ENCODE measurements at regions not wholly inside any gene's neighbourhood (a gene's known extent, or its start where the extent isn't known, plus 50 kb on each side); places are given as distances from the start of the nearest gene placed in this dataset.

- 3 to 14% methylated on average over 20 to 25 of the region's 40 CpGs for WGBS, 2 donors
- DNase-seq (ENCODE audit: low spot score in 2 of 2), result no peak
- H3K27me3 ChIP-seq, result peaks cover 0 to 72% of the 10 kb centered on the region in 2 donors
These were observed 64.9 kb upstream of the BHLHE23 start for GRCh38 chr20:63071541-63072181.

GRCh38 chr20:63070771-63071540 lies 64.2 kb upstream of the BHLHE23 start:
- WGBS, 2 donors, result 78 to 79% methylated on average over 11 of the region's 11 CpGs
- Histone ChIP-seq H3K4me3 (no peak overlapping the region), H3K27ac (no peak overlapping the region), H3K4me1 (peaks cover 0 to 17% (median 0%) of the 10 kb centered on the region in 4 donors), H3K9me3 (peaks cover 0 to 10% (median 0%) of the 10 kb centered on the region in 4 donors), H3K36me3 (no peaks in the 10 kb centered on the region), H3K27me3 (peaks cover 0 to 77% of the 10 kb centered on the region in 2 donors)
- TF ChIP-seq EP300 (IDR thresholded peaks at IDR 0.05) (no peak), POLR2A (IDR thresholded peaks at IDR 0.05) (no peak), CTCF (IDR thresholded peaks at IDR 0.05) (no peak)
- no peak for DNase-seq (ENCODE audit: low spot score in 2 of 2)

More at GRCh38 chr20:63071541-63072181, 64.9 kb upstream of the BHLHE23 start:
- Histone ChIP-seq H3K4me1 (peaks cover 0 to 17% (median 0%) of the 10 kb centered on the region in 4 donors), H3K27ac (no peak overlapping the region), H3K36me3 (no peaks in the 10 kb centered on the region), H3K9me3 (peaks cover 0 to 17% (median 0%) of the 10 kb centered on the region in 4 donors), H3K4me3 (no peak overlapping the region)
- TF ChIP-seq EP300 (IDR thresholded peaks at IDR 0.05), result no peak
- no peak for TF ChIP-seq POLR2A (IDR thresholded peaks at IDR 0.05)
- TF ChIP-seq CTCF (IDR thresholded peaks at IDR 0.05), result no peak

GRCh38 chr20:63070301-63070625 lies 63.5 kb upstream of the BHLHE23 start:
- H3K27me3 ChIP-seq, result peaks cover 0 to 84% of the 10 kb centered on the region in 2 donors
- H3K27ac ChIP-seq, result no peak overlapping the region
- no peak for DNase-seq (ENCODE audit: low spot score in 2 of 2)
- H3K4me3 ChIP-seq, result no peak overlapping the region
- peaks cover 0 to 4% (median 0%) of the 10 kb centered on the region in 4 donors for H3K9me3 ChIP-seq
- 34 to 44% methylated on average over 3 of the region's 3 CpGs for WGBS, 2 donors
- TF ChIP-seq POLR2A (IDR thresholded peaks at IDR 0.05) (no peak), EP300 (IDR thresholded peaks at IDR 0.05) (no peak), CTCF (IDR thresholded peaks at IDR 0.05) (no peak)
- H3K36me3 ChIP-seq, result no peaks in the 10 kb centered on the region
- H3K4me1 ChIP-seq, result peaks cover 0 to 17% (median 0%) of the 10 kb centered on the region in 4 donors

- TF ChIP-seq CTCF (IDR thresholded peaks at IDR 0.05) (no peak), EP300 (IDR thresholded peaks at IDR 0.05) (no peak), POLR2A (IDR thresholded peaks at IDR 0.05) (no peak)
- no peak for DNase-seq (ENCODE audit: low spot score in 2 of 2)
- WGBS, 2 donors, result 74 to 75% methylated on average over 5 to 10 of the region's 10 CpGs
- no peaks in the 10 kb centered on the region for H3K9me3 ChIP-seq
- H3K27ac ChIP-seq, result no peak overlapping the region
- H3K36me3 ChIP-seq, result no peaks in the 10 kb centered on the region
- peaks cover 0 to 17% (median 0%) of the 10 kb centered on the region in 4 donors for H3K4me1 ChIP-seq
- no peak overlapping the region for H3K4me3 ChIP-seq
- H3K27me3 ChIP-seq, result peaks cover 0 to 90% of the 10 kb centered on the region in 2 donors
These were observed 62.1 kb upstream of the BHLHE23 start for GRCh38 chr20:63068711-63069367.
